IPS-15b (cell line): ENCODE measurements at regions not wholly inside any gene's neighbourhood (a gene's known extent, or its start where the extent isn't known, plus 50 kb on each side); places are given as distances from the start of the nearest gene placed in this dataset.

Experiments
- H3K27me3 ChIP-seq: one replicate; pipeline ENCODE4 v1.6.1; 2013; ENCODE audit warnings: low read length; ENCODE audit not compliant: control insufficient read depth, insufficient read depth
- H3K36me3 ChIP-seq: one replicate; pipeline ENCODE4 v1.6.1; 2013; ENCODE audit warnings: low read length; ENCODE audit not compliant: control insufficient read depth, insufficient read depth
- H3K4me1 ChIP-seq: one replicate; pipeline ENCODE4 v1.6.1; 2013; ENCODE audit warnings: mild to moderate bottlenecking, low read length; ENCODE audit not compliant: control insufficient read depth, insufficient read depth
- H3K4me3 ChIP-seq: one replicate; pipeline ENCODE4 v1.5.1; 2013; ENCODE audit warnings: low read depth, low read length
- H3K9ac ChIP-seq: one replicate; pipeline ENCODE4 v1.6.1; 2013; ENCODE audit warnings: low read depth, mild to moderate bottlenecking, low read length
- H3K9me3 ChIP-seq: one replicate; pipeline ENCODE4 v1.6.1; 2013; ENCODE audit warnings: mild to moderate bottlenecking, low read length; ENCODE audit not compliant: control insufficient read depth, insufficient read depth

DNA sequence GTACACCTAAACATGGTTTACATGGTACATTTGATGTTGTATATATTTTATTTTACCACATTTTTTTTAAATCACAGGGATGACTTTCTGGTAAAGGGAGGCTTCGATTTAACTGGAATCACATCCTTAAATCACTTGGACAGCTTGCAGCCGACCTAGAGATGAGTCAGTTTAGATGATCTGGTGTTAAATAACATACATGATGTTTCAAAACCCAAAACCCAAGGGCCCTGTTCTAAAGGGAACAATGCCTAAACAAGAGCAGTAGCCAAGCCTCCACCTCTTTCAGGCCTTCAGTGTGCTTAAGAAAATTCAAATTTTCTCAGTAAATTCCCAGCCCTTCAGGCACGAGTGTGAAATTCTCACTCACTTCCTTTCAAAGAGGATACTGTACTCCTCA lies 108.8 kb downstream of the WT1 start:
- Histone ChIP-seq H3K4me1 (no peaks in the 10 kb centered on the region), H3K27me3 (no peaks in the 10 kb centered on the region), H3K9ac (no peak overlapping the region), H3K4me3 (no peak overlapping the region), H3K9me3 (no peaks in the 10 kb centered on the region), H3K36me3 (no peaks in the 10 kb centered on the region)

GRCh38 chr11:32328392-32328791 lies 106.9 kb downstream of the WT1 start:
- Histone ChIP-seq H3K27me3 (peaks cover 17% of the 10 kb centered on the region), H3K4me3 (no peak overlapping the region), H3K36me3 (no peaks in the 10 kb centered on the region), H3K9ac (no peak overlapping the region), H3K4me1 (peaks cover 3% of the 10 kb centered on the region), H3K9me3 (no peaks in the 10 kb centered on the region)

DNA sequence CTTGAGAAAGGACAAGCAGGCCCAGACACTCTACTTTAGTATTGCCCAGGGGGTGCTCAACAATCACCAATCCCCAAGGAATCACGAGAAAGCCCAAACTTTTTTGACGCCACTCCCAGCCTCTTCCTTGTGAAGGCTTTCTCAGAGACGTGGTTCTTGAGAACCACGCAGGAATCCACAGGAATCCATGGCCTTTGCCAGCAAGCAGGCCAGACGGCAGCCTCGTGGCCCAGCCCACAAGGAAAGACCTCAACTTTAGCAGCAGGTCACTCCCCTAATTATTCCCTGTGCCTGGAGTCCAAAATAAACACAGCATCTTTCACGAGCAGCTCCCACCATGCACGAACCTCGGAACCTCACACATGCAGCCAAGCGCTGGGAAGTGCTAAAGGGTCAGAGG lies 104.2 kb downstream of the WT1 start:
- H3K4me1 ChIP-seq = peaks cover 3% of the 10 kb centered on the region
- H3K9me3 ChIP-seq = peaks cover 5% of the 10 kb centered on the region
- peaks cover 33% of the 10 kb centered on the region for H3K27me3 ChIP-seq
- no peak overlapping the region for H3K9ac ChIP-seq
- no peak overlapping the region for H3K4me3 ChIP-seq
- H3K36me3 ChIP-seq = no peaks in the 10 kb centered on the region

DNA sequence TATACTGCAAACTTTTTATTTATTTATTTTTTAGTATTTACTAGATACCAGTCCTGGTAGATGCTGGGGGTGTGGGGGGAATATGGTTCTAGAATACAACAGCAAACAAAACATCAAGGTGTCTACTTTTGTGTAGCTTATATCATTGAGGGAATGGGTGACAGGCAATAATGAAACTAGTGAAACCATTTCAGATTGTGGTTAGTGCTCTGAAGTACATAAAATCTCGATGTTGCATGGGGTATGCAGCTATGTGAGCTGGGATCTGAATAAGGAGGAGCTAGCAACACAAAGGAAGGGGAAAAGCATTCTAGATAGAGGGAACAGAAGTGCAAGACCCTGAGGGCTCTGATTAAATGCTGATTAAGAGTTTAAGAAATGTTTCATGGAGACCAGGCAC lies 103.5 kb downstream of the WT1 start:
- Histone ChIP-seq H3K9me3 (peaks cover 5% of the 10 kb centered on the region), H3K4me1 (peaks cover 3% of the 10 kb centered on the region), H3K36me3 (no peaks in the 10 kb centered on the region), H3K4me3 (no peak overlapping the region), H3K27me3 (peaks cover 33% of the 10 kb centered on the region), H3K9ac (no peak overlapping the region)

DNA sequence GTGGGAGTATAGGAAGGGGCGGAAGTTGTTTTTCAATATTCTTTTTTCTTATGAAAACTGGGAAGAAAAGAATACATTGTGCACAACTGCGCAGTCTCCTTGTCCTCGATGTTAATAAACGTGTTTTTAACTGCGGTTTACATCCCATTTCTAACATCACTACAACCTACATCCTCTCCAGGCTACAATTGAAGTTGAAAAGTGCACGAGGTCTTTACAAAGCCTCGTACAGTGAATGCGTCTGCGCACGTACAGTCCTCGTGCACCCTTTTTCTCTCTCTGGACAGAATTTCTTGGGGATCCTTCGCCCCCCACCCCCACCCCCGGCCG lies 102.4 kb downstream of the WT1 start:
- H3K36me3 ChIP-seq = no peaks in the 10 kb centered on the region
- peaks cover 33% of the 10 kb centered on the region for H3K27me3 ChIP-seq
- H3K9me3 ChIP-seq = peaks cover 5% of the 10 kb centered on the region
- H3K4me1 ChIP-seq = peaks cover 3% of the 10 kb centered on the region
- H3K4me3 ChIP-seq = peak overlapping the region; percentile 58
- no peak overlapping the region for H3K9ac ChIP-seq

GRCh38 chr11:32333320-32333991 lies 101.9 kb downstream of the WT1 start:
- peak overlapping the region; percentile 58 for H3K4me3 ChIP-seq
- peaks cover 5% of the 10 kb centered on the region for H3K9me3 ChIP-seq
- H3K36me3 ChIP-seq = no peaks in the 10 kb centered on the region
- H3K9ac ChIP-seq = no peak overlapping the region
- peaks cover 33% of the 10 kb centered on the region for H3K27me3 ChIP-seq
- H3K4me1 ChIP-seq = peaks cover 3% of the 10 kb centered on the region

DNA sequence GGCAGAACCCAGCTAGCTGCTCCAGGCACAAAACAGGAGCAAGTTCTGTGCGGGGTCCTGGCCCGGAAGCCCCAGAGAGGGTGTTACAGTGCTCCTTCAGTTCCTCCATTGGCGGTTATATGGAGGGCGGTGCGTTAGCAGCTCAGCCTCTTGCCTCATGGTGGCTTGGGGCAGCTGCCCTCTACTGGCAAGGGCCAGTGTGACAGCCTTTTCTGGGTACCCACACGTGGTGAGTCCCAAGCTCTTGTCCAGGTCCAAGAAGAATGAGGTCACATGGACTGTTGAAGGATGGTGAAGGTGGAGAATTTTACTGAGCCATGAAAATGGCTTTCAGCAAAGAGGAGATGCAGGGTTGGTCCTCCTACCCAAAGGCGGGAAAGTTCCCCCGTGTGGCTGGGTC lies 100.5 kb downstream of the WT1 start:
- Histone ChIP-seq H3K27me3 (peaks cover 33% of the 10 kb centered on the region), H3K4me3 (no peak overlapping the region), H3K9me3 (peaks cover 5% of the 10 kb centered on the region), H3K36me3 (no peaks in the 10 kb centered on the region), H3K9ac (no peak overlapping the region), H3K4me1 (peaks cover 3% of the 10 kb centered on the region)
